GM10248 (cell line): ENCODE measurements at regions not wholly inside any gene's neighbourhood (a gene's known extent, or its start where the extent isn't known, plus 50 kb on each side); places are given as distances from the start of the nearest gene placed in this dataset.

Source experiments
- CTCF ChIA-PET: fragments of 300-600 bp; sonication (Branson Sonifier 250); formaldehyde crosslinking; extraction: SDS; loops from one replicate; lab custom pipeline; 2021; ENCODE audit warnings: antibody characterized with exemption; lab: Yijun Ruan, JAX
- POLR2A ChIA-PET: fragments of 350-650 bp; sonication (Branson Sonifier 250); formaldehyde crosslinking; extraction: SDS; loops from one replicate; lab custom pipeline; 2020; ENCODE audit warnings: antibody characterized with exemption; lab: Yijun Ruan, JAX
- DNase-seq: peaks from one replicate; pipeline ENCODE4 v3.0.0; 2012; ENCODE audit errors: extremely low spot score
- CTCF ChIP-seq: IDR thresholded peaks from 2 replicates; pipeline ENCODE4 v1.5.1; 2012; ENCODE audit warnings: mild to moderate bottlenecking, low read depth; ENCODE audit errors: extremely low read depth, missing control alignments, control extremely low read depth

GRCh38 chr7:123401295-123401694, 133.1 kb downstream of the IQUB start:
- CTCF ChIA-PET: interaction anchor here (1.4 kb wide), 1 partner anchor 17 kb away, joined by 3 read pairs; no protein-coding TSS in a partner anchor
- no peak for TF ChIP-seq CTCF
- DNase-seq: no peak
- POLR2A ChIA-PET: no interaction called here

GRCh38 chr7:123400196-123400595, 134.2 kb downstream of the IQUB start:
- ChIA-PET CTCF (interaction anchor here (1.4 kb wide), 1 partner anchor 16 kb away, joined by 3 read pairs; no protein-coding TSS in a partner anchor), POLR2A (no interaction called here)
- no peak for TF ChIP-seq CTCF
- DNase-seq: no peak

- DNase-seq: no peak
- ChIA-PET CTCF (no interaction called here), POLR2A (no interaction called here)
- TF ChIP-seq CTCF: no peak
These were observed 135.5 kb downstream of the IQUB start for GRCh38 chr7:123398921-123399320.

GRCh38 chr7:123397746-123398338, 136.6 kb downstream of the IQUB start:
- no peak for TF ChIP-seq CTCF
- POLR2A ChIA-PET: no interaction called here
- no peak for DNase-seq
- CTCF ChIA-PET: interaction anchor here (1.3 kb wide), 1 partner anchor 15 kb away, joined by 3 read pairs; no protein-coding TSS in a partner anchor

GRCh38 chr7:123393623-123394022, 140.8 kb downstream of the IQUB start:
- no peak for TF ChIP-seq CTCF
- CTCF ChIA-PET: interaction anchor here (1.8 to 3.5 kb wide), 2 partner anchors 15 to 26 kb away, joined by 3 to 9 read pairs; no protein-coding TSS in a partner anchor
- no peak for DNase-seq
- POLR2A ChIA-PET: no interaction called here

GRCh38 chr7:123372368-123372767, 162.0 kb downstream of the IQUB start:
- ChIA-PET POLR2A (no interaction called here), CTCF (no interaction called here)
- TF ChIP-seq CTCF: no peak
- DNase-seq: no peak
